Thyroid gland (tissue), 4 donors: ENCODE measurements at regions not wholly inside any gene's neighbourhood (a gene's known extent, or its start where the extent isn't known, plus 50 kb on each side); places are given as distances from the start of the nearest gene placed in this dataset.

Source experiments
- CTCF ChIP-seq, 6 experiments: fragments of 200-600 bp in 3 of 6; fragments of 450-650 bp in 3 of 6; sonication (generic) in 3 of 6; IDR thresholded peaks; one replicate each; pipeline ENCODE4 v1.5.1; 2016 to 2019; ENCODE audit warnings: antibody characterized with exemption in 6 of 6, mild to moderate bottlenecking in 2 of 6, inconsistent platforms in 1 of 6, moderate library complexity in 1 of 6
- POLR2A ChIP-seq, 2 donors: fragments of 450-650 bp; IDR thresholded peaks; one replicate each; pipeline ENCODE4 v1.6.1; 2017; ENCODE audit warnings: antibody characterized with exemption in 2 of 2, mild to moderate bottlenecking in 2 of 2, moderate library complexity in 1 of 2

- no peak for TF ChIP-seq POLR2A (IDR thresholded peaks at IDR 0.05)
- no peak for TF ChIP-seq CTCF (IDR thresholded peaks at IDR 0.05)
Observed at GRCh38 chr20:6683021-6683977, 84.2 kb upstream of the BMP2 start.
